ENCODE measurements at regions not wholly inside any gene's neighbourhood (a gene's known extent, or its start where the extent isn't known, plus 50 kb on each side); places are given as distances from the start of the nearest gene placed in this dataset.
"Not testable (repeated sequence)": the region's sequence is repeated elsewhere in the genome, so short reads cannot be mapped to it uniquely, and the experiment has no call there.

DNA sequence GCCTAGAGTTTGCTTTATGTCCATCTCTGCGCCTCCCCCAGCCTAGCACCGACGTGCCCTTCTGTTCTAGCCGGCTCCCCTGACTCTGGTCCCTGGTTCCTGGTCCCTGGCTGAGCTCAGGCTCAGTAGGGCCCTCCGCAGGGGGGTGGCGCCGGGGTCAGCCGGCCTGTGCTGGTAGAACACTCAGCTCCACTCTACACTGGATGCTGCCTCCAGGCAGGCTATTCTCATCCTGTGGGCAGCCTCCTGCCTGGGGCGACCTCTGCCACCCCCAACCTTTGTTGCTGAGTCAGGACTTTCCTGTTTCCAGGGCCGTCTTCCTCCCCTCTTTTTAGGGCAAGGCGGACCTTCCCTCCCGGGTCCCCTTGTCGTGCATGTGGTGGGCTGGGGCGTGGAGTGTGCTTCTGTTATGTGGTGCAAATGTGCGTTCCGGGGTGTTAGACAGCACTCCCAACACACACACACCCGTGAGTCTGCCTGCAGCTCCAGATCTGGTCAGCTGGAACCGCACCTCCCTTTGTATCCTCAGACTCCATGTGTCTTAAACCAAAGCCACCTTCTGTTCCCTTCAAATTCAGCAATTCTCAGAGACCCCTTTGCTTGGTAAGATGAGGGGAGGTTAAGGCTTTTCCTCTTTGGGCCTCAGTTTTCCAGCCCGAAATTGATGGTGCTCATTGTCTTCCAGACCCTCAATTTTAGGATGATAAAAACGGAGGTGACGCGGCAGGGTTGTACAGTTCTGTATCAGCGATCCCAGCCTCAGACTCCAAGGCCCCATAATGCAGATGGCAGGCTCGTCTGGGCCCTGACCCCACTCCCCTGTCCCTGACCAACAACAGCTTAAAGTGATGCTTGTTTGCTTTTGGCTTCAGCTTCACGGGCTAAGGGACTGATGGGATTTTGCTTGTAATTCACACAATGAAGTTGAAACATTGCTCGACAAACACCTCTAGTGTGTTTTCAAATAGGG lies 1327.9 kb downstream of the BRD1 start:
- POLR2A ChIA-PET, result no interaction called here
- no peaks in the 10 kb centered on the region for H3K27me3 ChIP-seq (ENCODE audit: control insufficient read depth, insufficient read depth, low read length)
- TF ChIP-seq, protein P1, sequence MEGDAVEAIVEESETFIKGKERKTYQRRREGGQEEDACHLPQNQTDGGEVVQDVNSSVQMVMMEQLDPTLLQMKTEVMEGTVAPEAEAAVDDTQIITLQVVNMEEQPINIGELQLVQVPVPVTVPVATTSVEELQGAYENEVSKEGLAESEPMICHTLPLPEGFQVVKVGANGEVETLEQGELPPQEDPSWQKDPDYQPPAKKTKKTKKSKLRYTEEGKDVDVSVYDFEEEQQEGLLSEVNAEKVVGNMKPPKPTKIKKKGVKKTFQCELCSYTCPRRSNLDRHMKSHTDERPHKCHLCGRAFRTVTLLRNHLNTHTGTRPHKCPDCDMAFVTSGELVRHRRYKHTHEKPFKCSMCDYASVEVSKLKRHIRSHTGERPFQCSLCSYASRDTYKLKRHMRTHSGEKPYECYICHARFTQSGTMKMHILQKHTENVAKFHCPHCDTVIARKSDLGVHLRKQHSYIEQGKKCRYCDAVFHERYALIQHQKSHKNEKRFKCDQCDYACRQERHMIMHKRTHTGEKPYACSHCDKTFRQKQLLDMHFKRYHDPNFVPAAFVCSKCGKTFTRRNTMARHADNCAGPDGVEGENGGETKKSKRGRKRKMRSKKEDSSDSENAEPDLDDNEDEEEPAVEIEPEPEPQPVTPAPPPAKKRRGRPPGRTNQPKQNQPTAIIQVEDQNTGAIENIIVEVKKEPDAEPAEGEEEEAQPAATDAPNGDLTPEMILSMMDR (IDR thresholded peaks at IDR 0.05; ENCODE audit: insufficient read depth, low read depth, low read length), result no peak
- no peak for DNase-seq (ENCODE audit: low read depth)
- CTCF ChIA-PET, result no interaction called here
- H3K4me3 ChIP-seq (ENCODE audit: low read depth, low read length), result no peak overlapping the region
- no peaks in the 10 kb centered on the region for H3K36me3 ChIP-seq (ENCODE audit: control insufficient read depth, insufficient read depth, low read length)

DNA sequence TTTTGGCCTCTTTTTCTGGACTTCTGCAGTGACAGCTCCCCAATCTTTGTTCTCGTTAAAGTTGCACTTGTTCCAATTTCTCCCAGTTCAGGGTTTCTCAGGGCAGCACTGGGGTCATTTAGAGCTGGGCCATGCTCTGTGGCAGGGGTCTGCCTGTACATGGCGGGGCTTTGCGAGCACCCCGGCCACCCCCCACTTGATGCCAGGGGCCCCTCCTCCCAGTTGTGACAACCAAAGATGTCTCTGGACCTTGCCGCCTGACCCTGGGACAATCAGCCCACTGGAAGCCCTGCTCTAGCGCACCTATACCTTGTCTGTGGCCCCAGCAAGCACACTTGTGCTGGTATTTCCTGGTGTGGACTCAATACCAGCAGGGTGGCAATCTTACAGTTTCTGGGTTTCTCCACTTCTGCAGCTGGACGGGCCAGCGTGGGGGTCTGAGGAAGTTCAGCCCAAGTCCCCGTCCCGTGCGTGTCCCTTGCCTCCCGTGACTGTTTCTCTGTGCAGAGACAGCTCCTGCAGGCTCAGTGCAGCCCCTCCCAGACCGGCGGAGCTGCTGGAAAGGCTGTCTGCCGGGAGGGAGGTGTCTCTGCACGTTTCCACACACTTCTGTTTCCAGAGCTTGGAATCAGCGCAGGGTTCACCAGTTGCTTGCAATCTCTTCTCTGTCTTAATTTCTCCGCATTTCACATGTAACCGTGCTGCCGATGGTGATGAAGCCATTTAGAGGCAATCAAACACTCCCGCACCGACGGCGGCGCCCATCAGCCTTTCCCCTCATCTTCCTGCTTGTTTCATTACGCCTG lies 1328.9 kb downstream of the BRD1 start:
- no peak for DNase-seq (ENCODE audit: low read depth)
- ChIA-PET POLR2A (no interaction called here), CTCF (no interaction called here)
- TF ChIP-seq, protein P1 (IDR thresholded peaks at IDR 0.05; ENCODE audit: insufficient read depth, low read depth, low read length), result no peak
- Histone ChIP-seq H3K27me3 (ENCODE audit: control insufficient read depth, insufficient read depth, low read length) (no peaks in the 10 kb centered on the region), H3K36me3 (ENCODE audit: control insufficient read depth, insufficient read depth, low read length) (no peaks in the 10 kb centered on the region), H3K4me3 (ENCODE audit: low read depth, low read length) (no peak overlapping the region)

DNA sequence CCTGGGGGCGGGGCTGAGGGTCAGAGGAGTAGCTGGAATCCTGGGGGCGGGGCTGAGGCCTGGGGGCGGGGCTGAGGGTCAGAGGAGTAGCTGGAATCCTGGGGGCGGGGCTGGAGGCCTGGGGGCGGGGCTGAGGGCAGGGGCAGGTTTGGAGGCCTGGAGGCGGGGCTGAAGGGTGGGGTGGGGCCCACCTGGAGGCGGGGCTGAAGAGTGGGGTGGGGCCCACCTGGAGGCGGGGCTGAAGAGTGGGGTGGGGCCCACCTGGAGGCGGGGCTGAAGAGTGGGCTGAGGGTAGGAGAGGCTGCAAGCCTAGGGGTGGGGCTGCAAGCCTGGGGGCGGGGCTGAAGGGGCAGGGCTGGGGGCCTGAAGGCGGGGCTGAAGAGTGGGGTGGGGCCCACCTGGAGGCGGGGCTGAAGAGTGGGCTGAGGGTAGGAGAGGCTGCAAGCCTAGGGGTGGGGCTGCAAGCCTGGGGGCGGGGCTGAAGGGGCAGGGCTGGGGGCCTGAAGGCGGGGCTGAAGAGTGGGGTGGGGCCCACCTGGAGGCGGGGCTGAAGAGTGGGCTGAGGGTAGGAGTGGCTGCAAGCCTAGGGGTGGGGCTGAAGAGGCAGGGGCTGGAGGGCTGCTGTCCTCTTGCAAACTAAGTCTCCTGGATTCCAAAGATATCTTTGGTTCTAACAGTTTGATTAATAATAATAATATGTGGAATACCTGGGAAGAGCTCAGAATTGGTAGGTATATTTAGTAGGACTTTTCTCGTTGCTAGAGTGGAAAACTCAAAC lies 1329.7 kb downstream of the BRD1 start:
- H3K4me3 ChIP-seq (ENCODE audit: low read depth, low read length); H3K36me3 ChIP-seq (ENCODE audit: control insufficient read depth, insufficient read depth, low read length); H3K27me3 ChIP-seq (ENCODE audit: control insufficient read depth, insufficient read depth, low read length); DNase-seq (ENCODE audit: low read depth); CTCF ChIA-PET; POLR2A ChIA-PET: not testable (repeated sequence)

DNA sequence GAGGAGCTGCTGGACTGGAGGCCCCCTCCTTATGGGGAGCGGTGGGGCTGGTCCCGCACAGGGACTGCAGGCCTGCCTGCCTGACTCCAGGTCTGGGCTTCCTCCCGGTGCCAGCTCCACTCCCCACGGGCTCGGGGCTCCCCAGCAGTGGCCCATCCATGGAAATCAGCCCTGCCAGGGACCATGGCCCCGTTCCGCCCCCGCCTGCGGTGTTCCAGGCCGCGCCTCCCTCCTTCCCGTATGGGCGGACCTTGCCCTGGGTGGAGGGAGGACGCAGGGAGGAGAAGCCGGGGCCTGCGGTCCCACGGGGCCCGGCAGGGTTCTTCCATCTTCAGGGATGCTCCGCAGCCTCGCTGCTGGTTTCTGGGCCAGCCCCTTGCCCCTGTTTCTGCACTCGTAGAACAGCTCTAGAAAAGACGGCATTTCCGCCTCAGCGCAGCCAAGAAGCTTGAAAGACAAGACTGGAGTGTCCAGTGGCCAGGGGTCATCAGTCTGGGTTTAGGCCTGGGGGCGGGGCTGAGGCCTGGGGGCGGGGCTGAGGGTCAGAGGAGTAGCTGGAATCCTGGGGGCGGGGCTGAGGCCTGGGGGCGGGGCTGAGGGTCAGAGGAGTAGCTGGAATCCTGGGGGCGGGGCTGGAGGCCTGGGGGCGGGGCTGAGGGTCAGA lies 1330.6 kb downstream of the BRD1 start:
- ChIA-PET CTCF (interaction anchor here (1.8 kb wide), 1 partner anchor 1698 kb away, joined by 9 read pairs; no protein-coding TSS in a partner anchor), POLR2A (no interaction called here)
- Histone ChIP-seq H3K4me3 (ENCODE audit: low read depth, low read length) (no peak overlapping the region), H3K36me3 (ENCODE audit: control insufficient read depth, insufficient read depth, low read length) (no peaks in the 10 kb centered on the region), H3K27me3 (ENCODE audit: control insufficient read depth, insufficient read depth, low read length) (no peaks in the 10 kb centered on the region)
- no peak for DNase-seq (ENCODE audit: low read depth)
- TF ChIP-seq, protein P1 (IDR thresholded peaks at IDR 0.05; ENCODE audit: insufficient read depth, low read depth, low read length), result no peak

DNA sequence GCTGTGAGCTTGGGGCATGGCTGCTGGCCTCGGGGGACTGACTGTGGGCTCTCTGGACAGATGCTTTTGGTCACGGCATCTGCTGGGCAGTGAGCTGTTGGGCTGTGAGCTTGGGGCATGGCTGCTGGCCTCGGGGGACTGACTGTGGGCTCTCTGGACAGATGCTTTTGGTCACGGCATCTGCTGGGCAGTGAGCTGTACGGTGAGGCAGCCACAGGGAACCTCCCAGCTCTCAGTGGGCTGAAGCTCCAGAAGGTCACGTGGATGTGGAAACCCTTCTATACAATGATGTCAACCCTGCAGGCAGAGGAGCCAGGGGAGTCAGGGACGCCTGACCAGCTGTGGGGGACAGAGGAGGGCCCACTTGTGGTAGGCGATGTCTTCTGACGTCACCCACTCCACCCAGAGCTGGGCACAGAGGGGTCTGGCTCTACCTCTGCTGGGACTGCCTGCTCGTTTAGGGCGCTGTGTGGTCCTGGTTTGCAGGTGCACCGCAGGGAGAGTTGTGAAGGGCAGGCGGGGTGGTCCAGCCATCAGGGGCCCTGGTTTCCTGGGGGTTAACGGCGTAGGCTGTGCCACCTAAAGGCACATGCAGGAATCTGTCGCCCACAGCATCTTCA lies 1331.3 kb downstream of the BRD1 start:
- ChIA-PET CTCF (interaction anchor here (1.8 kb wide), 1 partner anchor 1697 kb away, joined by 9 read pairs; no protein-coding TSS in a partner anchor), POLR2A (no interaction called here)
- Histone ChIP-seq H3K36me3 (ENCODE audit: control insufficient read depth, insufficient read depth, low read length) (no peaks in the 10 kb centered on the region), H3K4me3 (ENCODE audit: low read depth, low read length) (no peak overlapping the region), H3K27me3 (ENCODE audit: control insufficient read depth, insufficient read depth, low read length) (peaks cover 3% of the 10 kb centered on the region; the same call in 1 of the 2 replicates)
- TF ChIP-seq, protein P1 (IDR thresholded peaks at IDR 0.05; ENCODE audit: insufficient read depth, low read depth, low read length), result no peak
- no peak for DNase-seq (ENCODE audit: low read depth)

Data from BJ (cell line).